ENCODE measurements at regions not wholly inside any gene's neighbourhood (a gene's known extent, or its start where the extent isn't known, plus 50 kb on each side); places are given as distances from the start of the nearest gene placed in this dataset.

- no peaks in the 10 kb centered on the region for H3K4me1 Mint-ChIP-seq (ENCODE audit: low read depth)
- H3K27ac Mint-ChIP-seq: no peak overlapping the region
- H3K4me3 Mint-ChIP-seq: no peak overlapping the region
- H3K27me3 Mint-ChIP-seq: no peaks in the 10 kb centered on the region
- no peaks in the 10 kb centered on the region for H3K36me3 Mint-ChIP-seq (ENCODE audit: low read depth)
- no peaks in the 10 kb centered on the region for H3K9me3 Mint-ChIP-seq
- no peak for DNase-seq
Observed at GRCh38 chr13:106660746-106661625, 93.0 kb upstream of the ARGLU1 start.

DNA sequence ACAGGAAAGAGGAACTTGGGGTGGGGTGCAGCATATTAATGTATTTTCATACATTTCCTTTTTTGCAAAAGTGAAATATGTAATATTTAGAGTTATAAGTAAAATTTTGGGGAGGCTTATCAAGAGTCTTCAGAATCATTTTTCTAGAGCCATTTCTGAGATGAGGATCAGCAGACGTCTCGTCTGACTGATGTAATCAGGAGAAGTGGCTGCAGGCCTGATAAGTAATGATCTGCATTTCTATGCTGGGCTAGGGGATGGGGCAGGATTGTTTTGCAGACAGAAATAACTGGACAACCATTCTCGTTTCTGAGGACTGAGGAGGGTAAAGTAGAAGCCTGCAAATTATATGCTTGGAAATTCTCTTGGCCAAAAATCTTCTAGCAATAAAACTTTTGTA, 89.2 kb upstream of the ARGLU1 start:
- Mint-ChIP-seq H3K9me3 (no peaks in the 10 kb centered on the region), H3K27ac (no peak overlapping the region), H3K4me1 (ENCODE audit: low read depth) (no peaks in the 10 kb centered on the region), H3K27me3 (peaks cover 8% of the 10 kb centered on the region), H3K36me3 (ENCODE audit: low read depth) (no peaks in the 10 kb centered on the region), H3K4me3 (no peak overlapping the region)
- no peak for DNase-seq

DNA sequence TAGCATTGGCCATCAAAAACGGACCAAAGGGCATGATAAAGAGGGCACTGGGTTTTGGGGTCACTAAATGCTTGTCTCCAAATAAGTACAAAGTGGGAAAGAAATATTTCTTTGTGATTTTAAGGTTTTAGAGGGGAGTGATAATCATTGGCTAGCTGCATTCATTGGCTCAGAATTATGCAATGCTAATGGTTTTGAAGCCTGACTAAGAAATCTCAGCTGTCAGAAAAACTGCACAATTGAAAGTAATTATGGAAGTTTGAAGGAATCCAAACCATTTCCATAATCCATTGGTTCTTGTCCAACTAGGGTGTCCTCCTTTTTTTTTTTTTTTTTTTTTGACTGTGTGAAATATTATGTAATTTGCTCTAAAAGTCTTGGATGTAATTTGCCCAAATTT, 88.2 kb upstream of the ARGLU1 start:
- Mint-ChIP-seq H3K27ac (no peak overlapping the region), H3K9me3 (no peaks in the 10 kb centered on the region), H3K27me3 (peaks cover 10% of the 10 kb centered on the region), H3K4me3 (no peak overlapping the region), H3K4me1 (ENCODE audit: low read depth) (no peaks in the 10 kb centered on the region), H3K36me3 (ENCODE audit: low read depth) (no peaks in the 10 kb centered on the region)
- no peak for DNase-seq

GRCh38 chr13:106651442-106651841, 83.5 kb upstream of the ARGLU1 start:
- Mint-ChIP-seq H3K4me3 (no peak overlapping the region), H3K27ac (no peak overlapping the region), H3K36me3 (ENCODE audit: low read depth) (no peaks in the 10 kb centered on the region), H3K27me3 (peaks cover 24% of the 10 kb centered on the region), H3K9me3 (no peaks in the 10 kb centered on the region), H3K4me1 (ENCODE audit: low read depth) (no peaks in the 10 kb centered on the region)
- DNase-seq: no peak

DNA sequence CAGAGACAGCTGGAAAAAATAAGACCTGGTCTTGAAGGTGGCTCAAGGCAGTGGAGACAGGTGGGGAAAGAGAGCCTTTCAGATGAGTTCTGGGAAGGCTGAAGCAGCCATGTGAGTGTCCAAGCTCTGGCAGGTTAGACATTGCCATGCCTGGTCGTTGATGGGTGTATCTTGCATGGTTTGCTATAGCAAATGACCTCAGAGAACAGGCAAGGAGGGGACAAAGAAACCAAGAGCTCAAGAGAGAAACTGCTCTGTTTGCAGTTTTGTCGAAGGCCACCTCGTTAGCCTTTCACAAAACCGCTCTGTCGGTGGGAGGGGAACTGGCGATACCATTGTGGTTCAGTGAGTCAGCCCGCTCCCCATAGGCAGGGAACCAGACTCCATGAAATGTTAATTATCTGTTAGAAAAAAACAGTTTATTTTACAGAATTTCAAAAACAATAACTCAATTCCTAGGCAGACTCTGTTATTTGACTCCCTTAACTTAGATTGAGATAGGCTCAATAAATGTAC, 82.8 kb upstream of the ARGLU1 start:
- Mint-ChIP-seq H3K36me3 (ENCODE audit: low read depth) (no peaks in the 10 kb centered on the region), H3K4me3 (no peak overlapping the region), H3K27me3 (peaks cover 26% of the 10 kb centered on the region), H3K4me1 (ENCODE audit: low read depth) (no peaks in the 10 kb centered on the region), H3K9me3 (no peaks in the 10 kb centered on the region), H3K27ac (no peak overlapping the region)
- DNase-seq: no peak

DNA sequence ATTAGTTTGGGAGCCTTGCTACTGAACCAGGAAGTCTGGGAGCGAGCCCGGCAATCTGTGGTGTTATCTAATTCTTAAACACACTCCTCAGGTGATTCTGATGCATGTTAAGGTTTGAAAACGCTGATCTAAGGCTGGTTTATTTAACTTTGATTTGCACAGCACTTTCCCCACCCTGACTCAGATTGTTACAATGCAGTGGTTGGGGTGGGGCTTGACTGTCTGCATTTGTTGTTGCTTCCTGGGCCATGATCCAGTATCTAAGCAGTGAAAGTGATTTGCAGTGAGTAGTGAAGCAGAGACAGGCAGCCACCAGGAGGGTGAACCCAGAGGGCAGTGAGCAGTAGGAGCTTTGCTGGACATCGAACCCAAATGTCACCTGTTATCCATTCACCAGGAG, 81.6 kb upstream of the ARGLU1 start:
- Mint-ChIP-seq H3K4me1 (ENCODE audit: low read depth) (no peaks in the 10 kb centered on the region), H3K36me3 (ENCODE audit: low read depth) (no peaks in the 10 kb centered on the region), H3K27me3 (peaks cover 24% of the 10 kb centered on the region), H3K27ac (no peak overlapping the region), H3K4me3 (no peak overlapping the region), H3K9me3 (no peaks in the 10 kb centered on the region)
- no peak for DNase-seq

DNA sequence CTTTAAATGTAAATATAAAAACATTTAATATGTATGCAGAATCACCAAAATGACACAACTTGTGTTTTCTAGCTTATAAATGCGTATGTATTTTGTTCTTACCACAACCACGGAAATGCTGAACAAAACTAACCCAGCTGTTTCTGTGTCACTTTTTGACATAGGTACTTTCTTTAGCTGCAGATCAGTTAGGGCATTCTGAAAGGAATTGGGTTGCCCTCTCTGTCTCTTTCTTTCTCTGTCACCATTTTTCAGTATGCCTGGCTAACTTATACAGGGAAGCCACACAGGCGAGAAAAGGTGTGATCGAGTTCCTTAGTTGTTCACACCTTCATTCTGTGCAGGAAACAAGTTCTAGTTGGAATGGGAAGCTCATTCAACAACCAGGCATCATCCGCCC, 72.6 kb upstream of the ARGLU1 start:
- Mint-ChIP-seq H3K27ac (no peak overlapping the region), H3K4me1 (ENCODE audit: low read depth) (no peaks in the 10 kb centered on the region), H3K4me3 (no peak overlapping the region), H3K36me3 (ENCODE audit: low read depth) (no peaks in the 10 kb centered on the region), H3K9me3 (no peaks in the 10 kb centered on the region), H3K27me3 (peaks cover 19% of the 10 kb centered on the region)
- no peak for DNase-seq

DNA sequence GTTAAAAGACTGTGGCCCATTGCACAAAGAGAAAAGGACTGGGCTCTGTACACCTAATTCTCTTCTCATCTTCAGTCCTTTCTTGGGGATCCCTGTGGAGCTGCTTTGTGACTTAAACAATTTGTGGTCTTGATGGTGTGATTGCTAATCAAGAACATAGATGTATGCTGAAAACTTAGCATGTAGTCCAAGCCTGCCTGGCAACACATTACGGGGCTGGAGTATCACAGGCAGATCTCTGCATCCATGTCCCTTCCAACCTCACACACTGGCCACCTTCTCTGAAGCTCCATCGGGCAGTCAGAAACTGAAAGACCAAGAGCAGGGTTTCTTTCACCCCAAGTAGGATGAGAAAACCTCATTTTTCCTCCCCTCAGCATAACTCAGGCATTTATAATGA, 69.6 kb upstream of the ARGLU1 start:
- DNase-seq: no peak
- no peak overlapping the region for H3K4me3 Mint-ChIP-seq
- no peaks in the 10 kb centered on the region for H3K4me1 Mint-ChIP-seq (ENCODE audit: low read depth)
- H3K36me3 Mint-ChIP-seq (ENCODE audit: low read depth): no peaks in the 10 kb centered on the region
- H3K9me3 Mint-ChIP-seq: no peaks in the 10 kb centered on the region
- no peak overlapping the region for H3K27ac Mint-ChIP-seq
- peaks cover 19% of the 10 kb centered on the region for H3K27me3 Mint-ChIP-seq

DNA sequence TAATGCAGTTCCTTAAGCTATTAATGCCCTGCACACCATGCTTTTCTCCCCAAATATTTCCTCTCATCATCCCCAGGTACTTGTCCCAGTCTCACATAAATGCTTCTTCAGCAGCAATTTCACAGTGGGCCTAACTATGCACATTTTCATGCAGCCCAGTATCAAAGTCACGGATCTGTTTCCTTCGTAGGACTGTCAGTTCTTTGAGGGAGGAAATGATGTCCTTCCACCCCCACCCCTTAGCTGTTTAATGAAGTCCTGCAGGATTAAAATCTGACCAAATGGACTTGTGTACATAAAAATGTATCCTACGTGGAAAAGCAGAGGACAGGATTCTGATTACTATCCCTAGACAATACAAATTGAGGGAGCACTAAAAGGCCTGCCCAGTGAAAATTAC, 68.6 kb upstream of the ARGLU1 start:
- Mint-ChIP-seq H3K4me3 (no peak overlapping the region), H3K27ac (no peak overlapping the region), H3K4me1 (ENCODE audit: low read depth) (no peaks in the 10 kb centered on the region), H3K9me3 (no peaks in the 10 kb centered on the region), H3K27me3 (peaks cover 24% of the 10 kb centered on the region), H3K36me3 (ENCODE audit: low read depth) (no peaks in the 10 kb centered on the region)
- no peak for DNase-seq

DNA sequence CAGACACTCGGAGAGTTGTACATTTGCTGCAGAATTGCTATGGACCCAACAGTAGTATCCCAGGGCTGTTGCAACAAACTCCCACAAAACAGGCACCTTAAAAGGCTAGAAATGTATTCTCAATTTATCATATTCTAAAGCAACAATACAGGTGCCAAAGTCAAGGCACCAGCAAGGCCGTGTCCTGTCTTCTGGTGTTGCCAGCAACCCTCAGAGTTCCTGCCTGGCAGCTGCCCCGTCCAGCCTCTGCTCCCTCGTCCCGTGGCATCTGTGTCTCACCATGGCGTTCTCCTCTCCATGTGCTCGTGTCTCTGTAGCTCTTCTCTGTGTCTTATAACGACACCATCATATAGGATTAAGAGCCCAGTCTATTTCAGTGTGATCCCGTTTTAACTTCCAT, 67.7 kb upstream of the ARGLU1 start:
- Mint-ChIP-seq H3K9me3 (no peaks in the 10 kb centered on the region), H3K27ac (no peak overlapping the region), H3K27me3 (peaks cover 17% of the 10 kb centered on the region), H3K4me3 (no peak overlapping the region), H3K4me1 (ENCODE audit: low read depth) (no peaks in the 10 kb centered on the region), H3K36me3 (ENCODE audit: low read depth) (no peaks in the 10 kb centered on the region)
- DNase-seq: no peak

GRCh38 chr13:106633321-106633720, 65.4 kb upstream of the ARGLU1 start:
- no peak overlapping the region for H3K4me3 Mint-ChIP-seq
- DNase-seq: no peak
- H3K27me3 Mint-ChIP-seq: peaks cover 19% of the 10 kb centered on the region
- H3K36me3 Mint-ChIP-seq (ENCODE audit: low read depth): no peaks in the 10 kb centered on the region
- no peaks in the 10 kb centered on the region for H3K9me3 Mint-ChIP-seq
- no peak overlapping the region for H3K27ac Mint-ChIP-seq
- H3K4me1 Mint-ChIP-seq (ENCODE audit: low read depth): no peaks in the 10 kb centered on the region

GRCh38 chr13:106630650-106631049, 62.7 kb upstream of the ARGLU1 start:
- H3K4me3 Mint-ChIP-seq: no peak overlapping the region
- H3K27ac Mint-ChIP-seq: no peak overlapping the region
- H3K27me3 Mint-ChIP-seq: peaks cover 43% of the 10 kb centered on the region
- H3K36me3 Mint-ChIP-seq (ENCODE audit: low read depth): no peaks in the 10 kb centered on the region
- DNase-seq: no peak
- no peaks in the 10 kb centered on the region for H3K4me1 Mint-ChIP-seq (ENCODE audit: low read depth)
- no peaks in the 10 kb centered on the region for H3K9me3 Mint-ChIP-seq

GRCh38 chr13:106630162-106630561, 62.2 kb upstream of the ARGLU1 start:
- Mint-ChIP-seq H3K4me3 (no peak overlapping the region), H3K9me3 (no peaks in the 10 kb centered on the region), H3K36me3 (ENCODE audit: low read depth) (no peaks in the 10 kb centered on the region), H3K27ac (no peak overlapping the region), H3K27me3 (peaks cover 48% of the 10 kb centered on the region), H3K4me1 (ENCODE audit: low read depth) (no peaks in the 10 kb centered on the region)
- DNase-seq: no peak

DNA sequence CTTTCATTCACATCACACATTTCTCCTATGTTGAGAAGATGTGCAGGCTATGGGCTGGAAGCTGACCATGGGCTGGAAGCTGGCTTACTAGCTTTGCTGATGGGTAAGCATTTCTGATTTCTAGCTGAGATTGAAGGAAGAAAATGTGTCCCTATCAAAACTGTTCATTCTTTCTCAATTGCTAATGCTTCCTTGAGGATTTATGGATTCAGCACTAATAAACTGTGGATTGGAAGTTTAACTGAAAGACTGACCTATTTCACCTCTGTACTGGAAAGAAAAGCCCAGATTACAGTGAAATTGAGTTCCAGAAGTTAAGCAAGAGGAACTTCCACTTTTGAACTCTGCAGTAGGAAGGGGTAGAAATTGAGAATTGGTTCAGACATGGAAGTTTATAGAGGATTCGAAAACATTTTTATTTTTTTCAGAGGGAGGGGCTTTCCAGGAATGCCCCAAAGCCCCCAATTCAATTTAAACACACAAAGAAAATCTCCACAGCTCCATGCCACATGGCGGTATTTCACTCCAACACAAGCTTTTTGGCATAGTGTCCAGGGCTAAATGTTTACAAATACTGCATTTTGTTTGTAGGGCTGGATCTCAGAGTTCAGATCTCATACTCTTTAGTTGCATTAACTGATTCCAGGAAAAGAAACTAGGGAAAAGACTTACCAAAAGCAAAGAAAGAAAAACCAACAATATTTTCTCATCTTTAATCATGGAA, 61.2 kb upstream of the ARGLU1 start:
- peaks cover 59% of the 10 kb centered on the region for H3K27me3 Mint-ChIP-seq
- no peak overlapping the region for H3K4me3 Mint-ChIP-seq
- H3K4me1 Mint-ChIP-seq (ENCODE audit: low read depth): no peaks in the 10 kb centered on the region
- H3K36me3 Mint-ChIP-seq (ENCODE audit: low read depth): no peaks in the 10 kb centered on the region
- H3K27ac Mint-ChIP-seq: no peak overlapping the region
- H3K9me3 Mint-ChIP-seq: no peaks in the 10 kb centered on the region
- no peak for DNase-seq

- DNase-seq: no peak
- H3K27me3 Mint-ChIP-seq: peaks cover 74% of the 10 kb centered on the region
- no peak overlapping the region for H3K4me3 Mint-ChIP-seq
- no peaks in the 10 kb centered on the region for H3K4me1 Mint-ChIP-seq (ENCODE audit: low read depth)
- H3K9me3 Mint-ChIP-seq: no peaks in the 10 kb centered on the region
- H3K36me3 Mint-ChIP-seq (ENCODE audit: low read depth): no peaks in the 10 kb centered on the region
- H3K27ac Mint-ChIP-seq: no peak overlapping the region
Observed at GRCh38 chr13:106626473-106626872, 58.5 kb upstream of the ARGLU1 start.

Data from activated T-cell treated with anti-CD3 and anti-CD28 coated beads, Interleukin-2, amount 50 U/mL, for 24 hours (primary cell).